GM23338 (cell line): ENCODE measurements at regions not wholly inside any gene's neighbourhood (a gene's known extent, or its start where the extent isn't known, plus 50 kb on each side); places are given as distances from the start of the nearest gene placed in this dataset.

Experiments
- TF ChIP-seq, protein P1 (sequence below), 2 experiments: fragments of 200-600 bp in 1 of 2; sonication (generic) in 1 of 2; conservative IDR thresholded peaks; 2 replicates each; pipeline versions ENCODE4 v1.5.1 to v1.6.1; 2016 to 2017; ENCODE audit warnings: antibody characterized with exemption in 2 of 2, low read depth in 2 of 2, mild to moderate bottlenecking in 2 of 2, moderate library complexity in 1 of 2
- TF ChIP-seq, protein P2 (sequence below): IDR thresholded peaks from one replicate; pipeline ENCODE4 v1.6.1; 2018; ENCODE audit warnings: antibody characterized with exemption; ENCODE audit not compliant: unreplicated experiment

DNA sequence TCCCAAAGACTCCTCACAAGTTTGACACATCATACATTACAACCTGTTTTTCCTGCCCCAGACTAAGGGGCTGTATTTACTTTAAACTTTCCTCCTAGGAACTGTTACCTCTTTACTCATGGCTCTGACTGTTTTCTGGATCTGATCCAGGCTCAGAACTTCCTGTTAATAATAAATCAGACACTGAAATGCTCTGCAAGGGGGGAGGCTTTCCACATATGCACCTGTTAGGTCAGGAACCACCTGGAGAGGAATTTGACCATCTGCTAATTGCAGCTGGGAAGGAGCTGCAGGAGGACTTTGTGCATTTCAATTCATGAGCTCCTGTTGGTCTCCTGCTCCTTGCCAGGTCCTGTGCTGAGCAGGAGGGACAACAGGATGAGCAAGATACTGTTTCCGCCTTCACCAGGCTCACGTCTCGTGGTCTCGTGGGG, 476.9 kb upstream of the CDH5 start:
- TF ChIP-seq, protein P1, sequence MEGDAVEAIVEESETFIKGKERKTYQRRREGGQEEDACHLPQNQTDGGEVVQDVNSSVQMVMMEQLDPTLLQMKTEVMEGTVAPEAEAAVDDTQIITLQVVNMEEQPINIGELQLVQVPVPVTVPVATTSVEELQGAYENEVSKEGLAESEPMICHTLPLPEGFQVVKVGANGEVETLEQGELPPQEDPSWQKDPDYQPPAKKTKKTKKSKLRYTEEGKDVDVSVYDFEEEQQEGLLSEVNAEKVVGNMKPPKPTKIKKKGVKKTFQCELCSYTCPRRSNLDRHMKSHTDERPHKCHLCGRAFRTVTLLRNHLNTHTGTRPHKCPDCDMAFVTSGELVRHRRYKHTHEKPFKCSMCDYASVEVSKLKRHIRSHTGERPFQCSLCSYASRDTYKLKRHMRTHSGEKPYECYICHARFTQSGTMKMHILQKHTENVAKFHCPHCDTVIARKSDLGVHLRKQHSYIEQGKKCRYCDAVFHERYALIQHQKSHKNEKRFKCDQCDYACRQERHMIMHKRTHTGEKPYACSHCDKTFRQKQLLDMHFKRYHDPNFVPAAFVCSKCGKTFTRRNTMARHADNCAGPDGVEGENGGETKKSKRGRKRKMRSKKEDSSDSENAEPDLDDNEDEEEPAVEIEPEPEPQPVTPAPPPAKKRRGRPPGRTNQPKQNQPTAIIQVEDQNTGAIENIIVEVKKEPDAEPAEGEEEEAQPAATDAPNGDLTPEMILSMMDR (conservative IDR thresholded peaks at IDR 0.05; ENCODE audit: low read depth in 2 of 2), result no peak
- TF ChIP-seq, protein P2, sequence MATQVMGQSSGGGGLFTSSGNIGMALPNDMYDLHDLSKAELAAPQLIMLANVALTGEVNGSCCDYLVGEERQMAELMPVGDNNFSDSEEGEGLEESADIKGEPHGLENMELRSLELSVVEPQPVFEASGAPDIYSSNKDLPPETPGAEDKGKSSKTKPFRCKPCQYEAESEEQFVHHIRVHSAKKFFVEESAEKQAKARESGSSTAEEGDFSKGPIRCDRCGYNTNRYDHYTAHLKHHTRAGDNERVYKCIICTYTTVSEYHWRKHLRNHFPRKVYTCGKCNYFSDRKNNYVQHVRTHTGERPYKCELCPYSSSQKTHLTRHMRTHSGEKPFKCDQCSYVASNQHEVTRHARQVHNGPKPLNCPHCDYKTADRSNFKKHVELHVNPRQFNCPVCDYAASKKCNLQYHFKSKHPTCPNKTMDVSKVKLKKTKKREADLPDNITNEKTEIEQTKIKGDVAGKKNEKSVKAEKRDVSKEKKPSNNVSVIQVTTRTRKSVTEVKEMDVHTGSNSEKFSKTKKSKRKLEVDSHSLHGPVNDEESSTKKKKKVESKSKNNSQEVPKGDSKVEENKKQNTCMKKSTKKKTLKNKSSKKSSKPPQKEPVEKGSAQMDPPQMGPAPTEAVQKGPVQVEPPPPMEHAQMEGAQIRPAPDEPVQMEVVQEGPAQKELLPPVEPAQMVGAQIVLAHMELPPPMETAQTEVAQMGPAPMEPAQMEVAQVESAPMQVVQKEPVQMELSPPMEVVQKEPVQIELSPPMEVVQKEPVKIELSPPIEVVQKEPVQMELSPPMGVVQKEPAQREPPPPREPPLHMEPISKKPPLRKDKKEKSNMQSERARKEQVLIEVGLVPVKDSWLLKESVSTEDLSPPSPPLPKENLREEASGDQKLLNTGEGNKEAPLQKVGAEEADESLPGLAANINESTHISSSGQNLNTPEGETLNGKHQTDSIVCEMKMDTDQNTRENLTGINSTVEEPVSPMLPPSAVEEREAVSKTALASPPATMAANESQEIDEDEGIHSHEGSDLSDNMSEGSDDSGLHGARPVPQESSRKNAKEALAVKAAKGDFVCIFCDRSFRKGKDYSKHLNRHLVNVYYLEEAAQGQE, result no peak
